K562 (cell line): ENCODE measurements at regions not wholly inside any gene's neighbourhood (a gene's known extent, or its start where the extent isn't known, plus 50 kb on each side); places are given as distances from the start of the nearest gene placed in this dataset.

Experiments used
- ATAC-seq: fragments of 200-7000 bp; cut with Tn5 transposase; 3 replicates; pipeline ENCODE4 v1.9.1; 2020; ENCODE audit warnings: moderate library complexity
- BruUV-seq: library from RNA; stranded (reverse); fragments of 400-500 nt; replicated peaks from 2 replicates; lab custom pipeline; 2021; lab: Mats Ljungman, UMichigan
- CTCF ChIA-PET: fragments of 300-600 bp; formaldehyde crosslinking; extraction: SDS; loops from one replicate; lab custom pipeline; 2021; ENCODE audit warnings: low intra/inter-chr PET ratio; lab: Yijun Ruan, JAX
- POLR2A ChIA-PET: fragments of 300-600, 350-650 bp; sonication (Branson Sonifier 250); formaldehyde crosslinking; extraction: SDS; loops from one replicate; lab custom pipeline; 2021; ENCODE audit warnings: antibody characterized with exemption, inconsistent platforms; lab: Yijun Ruan, JAX
- DNase-seq, 4 experiments: peaks; one replicate each; pipeline versions ENCODE4 v3.0.0 to v3.0.0-alpha.2; 2011 to 2018; ENCODE audit warnings: low spot score in 3 of 4, mixed read lengths in 3 of 4; ENCODE audit errors: extremely low read depth in 1 of 4
- FAIRE-seq: peaks from 2 replicates; lab custom pipeline; 2011; peaks lifted over from hg19 to GRCh38; lab: Jason Lieb, UNC
- H2AFZ ChIP-seq: 2 replicates; pipeline ENCODE4 v1.6.0; 2011; ENCODE audit warnings: low read depth, low read length, control low read depth, inconsistent platforms
- H3K27ac ChIP-seq: fragments of 200-600 bp; 3 replicates; pipeline ENCODE4 v1.8.0; 2011; ENCODE audit warnings: low read depth, mild to moderate bottlenecking, control low read depth, inconsistent platforms, low read length, moderate library complexity, mixed read lengths; ENCODE audit errors: extremely low read depth
- H3K27me3 ChIP-seq, 2 experiments: fragments of 300-600 bp in 1 of 2; 2 replicates in 1 of 2; 3 replicates in 1 of 2; pipeline versions ENCODE4 v1.6.0 to v1.8.0; 2011; ENCODE audit warnings: inconsistent platforms in 2 of 2, low read length in 2 of 2, mild to moderate bottlenecking in 1 of 2, mixed read lengths in 1 of 2, moderate library complexity in 1 of 2; ENCODE audit not compliant: control insufficient read depth in 2 of 2, insufficient read depth in 2 of 2
- H3K36me3 ChIP-seq: fragments of 300-600 bp; 3 replicates; pipeline ENCODE4 v1.8.0; 2011; ENCODE audit warnings: mild to moderate bottlenecking, low read length, inconsistent platforms; ENCODE audit not compliant: control insufficient read depth, insufficient read depth
- H3K4me1 ChIP-seq, 2 experiments: fragments of 200-600 bp in 1 of 2; replicated peaks in 1 of 2; 2 replicates in 1 of 2; 3 replicates in 1 of 2; pipeline versions ENCODE4 v1.5.1 to v1.8.0; 2011; ENCODE audit warnings: inconsistent platforms in 2 of 2, low read length in 2 of 2, mild to moderate bottlenecking in 1 of 2, mixed read lengths in 1 of 2, moderate library complexity in 1 of 2; ENCODE audit not compliant: control insufficient read depth in 2 of 2, insufficient read depth in 2 of 2
- H3K4me2 ChIP-seq: 2 replicates; pipeline ENCODE4 v1.6.1; 2011; ENCODE audit warnings: low read length, control low read depth, inconsistent platforms, mixed read lengths; ENCODE audit not compliant: insufficient read depth
- H3K4me3 ChIP-seq: fragments of 200-600 bp; sonication (generic), shearing (Covaris generic); 2 replicates; pipeline ENCODE4 v1.5.1; 2016; ENCODE audit warnings: control low read depth, inconsistent platforms
- H3K79me2 ChIP-seq: fragments of 200-600 bp; 3 replicates; pipeline ENCODE4 v1.8.0; 2011; ENCODE audit warnings: low read length, inconsistent platforms; ENCODE audit not compliant: control insufficient read depth, insufficient read depth
- H3K9ac ChIP-seq, 2 experiments: 2 replicates each; pipeline versions ENCODE4 v1.6.0 to v1.6.1; 2011; ENCODE audit warnings: low read depth in 2 of 2, low read length in 2 of 2, control low read depth in 1 of 2, inconsistent platforms in 1 of 2, mild to moderate bottlenecking in 1 of 2, mixed read lengths in 1 of 2; ENCODE audit not compliant: insufficient read depth in 1 of 2
- H3K9me1 ChIP-seq: one replicate; pipeline ENCODE4 v1.6.0; 2011; ENCODE audit warnings: inconsistent platforms, mild to moderate bottlenecking, low read length, moderate library complexity; ENCODE audit not compliant: control insufficient read depth, insufficient read depth
- H3K9me3 ChIP-seq: replicated peaks from 2 replicates; pipeline ENCODE4 v1.5.1; 2011; ENCODE audit warnings: low read depth, low read length, inconsistent platforms; ENCODE audit not compliant: control insufficient read depth, insufficient read depth
- H4K20me1 ChIP-seq: replicated peaks from 2 replicates; pipeline ENCODE4 v1.6.1; 2011; ENCODE audit warnings: low read length, inconsistent platforms, mixed read lengths; ENCODE audit not compliant: control insufficient read depth, insufficient read depth
- CHD7 ChIP-seq: fragments of 200-600 bp; sonication (generic); IDR thresholded peaks from one replicate; pipeline ENCODE4 v1.6.1; 2012; ENCODE audit warnings: mild to moderate bottlenecking, low read depth, low read length, inconsistent platforms
- FOXJ2 ChIP-seq: fragments of 200-800 bp; sonication (Bioruptor generic); IDR thresholded peaks from 2 replicates; pipeline ENCODE4 v1.6.1; 2016; ENCODE audit warnings: missing genetic modification characterization, missing compliant biosample characterization
- GABPA ChIP-seq: fragments of 200-800 bp; sonication (Bioruptor generic); conservative IDR thresholded peaks from 2 replicates; pipeline ENCODE4 v1.6.1; 2016; ENCODE audit warnings: low read depth, missing genetic modification characterization, missing compliant biosample characterization
- MNT ChIP-seq, 2 experiments: fragments of 450-650 bp; conservative IDR thresholded peaks; 2 replicates each; pipeline ENCODE4 v1.6.1; 2017; ENCODE audit warnings: mild to moderate bottlenecking in 2 of 2, moderate library complexity in 2 of 2
- RBM14 ChIP-seq: fragments of 200-400 bp; formaldehyde crosslinking; IDR thresholded peaks from 2 replicates; pipeline ENCODE4 v1.6.1; 2018; ENCODE audit warnings: low read depth, mild to moderate bottlenecking, low read length, moderate library complexity, borderline replicate concordance; ENCODE audit not compliant: insufficient read depth
- TEAD4 ChIP-seq, 2 experiments: sonication (generic) in 1 of 2; formaldehyde crosslinking in 1 of 2; IDR thresholded peaks; 2 replicates each; pipeline versions ENCODE4 v1.6.1 to v1.8.0; 2012 to 2022; ENCODE audit warnings: borderline replicate concordance in 1 of 2, inconsistent platforms in 1 of 2, low read length in 1 of 2, mild to moderate bottlenecking in 1 of 2, missing genetic modification reagents in 1 of 2
- ZNF586 ChIP-seq: fragments of 450-650 bp; formaldehyde crosslinking; conservative IDR thresholded peaks from 2 replicates; pipeline ENCODE4 v1.4.0; 2020; ENCODE audit warnings: mild to moderate bottlenecking, moderate library complexity
- whole genome bisulfite sequencing: fragments of 100-300 bp; shearing (Covaris generic); methylation state at CpG from one replicate; pipeline ENCODE4 v1.1.6; 2016; ENCODE audit warnings: low coverage, mixed read lengths; ENCODE audit not compliant: insufficient coverage; ENCODE audit errors: missing lambda C conversion rate; 5-methylcytosine and 5-hydroxymethylcytosine counted together
- in situ Hi-C: fragments of 300-500 bp; cut with MboI; formaldehyde crosslinking; loops from 4 replicates; pipeline ENCODE4 v1.15.0; 2018; ENCODE audit warnings: inconsistent platforms, mixed read lengths
- intact Hi-C: fragments of 100-400 bp; cut with micrococcal nuclease; formaldehyde crosslinking; loops from 2 replicates; pipeline ENCODE4 v1.14.2; 2022

DNA sequence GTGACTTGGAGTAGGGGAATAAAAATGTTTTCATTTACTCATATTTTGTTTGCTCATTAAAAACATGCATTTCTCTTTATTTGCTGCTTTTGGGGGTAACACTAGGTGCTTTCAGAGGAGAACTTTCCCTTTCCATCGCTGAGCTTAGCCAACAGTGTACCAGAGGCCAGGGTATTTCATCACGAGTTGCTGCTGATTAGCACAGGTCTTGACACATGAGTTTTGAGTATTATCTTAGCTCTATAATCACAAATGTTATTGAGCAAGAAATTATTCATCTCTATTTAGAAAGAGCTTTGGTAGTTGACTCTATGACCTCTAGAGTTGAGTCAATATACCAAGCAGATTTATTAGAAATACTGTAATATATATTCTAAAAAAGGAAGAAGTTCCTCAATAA lies 375.9 kb downstream of the NXPH1 start:
- Histone ChIP-seq H4K20me1 (no peaks in the 10 kb centered on the region), H3K79me2 (no peaks in the 10 kb centered on the region), H3K9ac (no peak overlapping the region), H3K9me1 (no peaks in the 10 kb centered on the region), H3K9me3 (no peaks in the 10 kb centered on the region), H3K36me3 (no peaks in the 10 kb centered on the region), H3K4me1 (no peaks in the 10 kb centered on the region), H3K27ac (no peak overlapping the region), H3K4me2 (no peak overlapping the region), H2AFZ (no peak overlapping the region), H3K27me3 (no peaks in the 10 kb centered on the region), H3K4me3 (no peak overlapping the region)
- 8% methylated on average over 2 of the region's 2 CpGs for WGBS
- TF ChIP-seq MNT (conservative IDR thresholded peaks at IDR 0.05) (no peak), TEAD4 (IDR thresholded peaks at IDR 0.05; ENCODE audit: low read length) (no peak), TEAD4 (CRISPR knock-in tag; IDR thresholded peaks at IDR 0.05; ENCODE audit: borderline replicate concordance) (no peak), FOXJ2 (no peak), GABPA (no peak), ZNF586 (CRISPR knock-in tag) (no peak), RBM14 (no peak), CHD7 (no peak)
- in situ Hi-C loops (no loop called here), intact Hi-C loops (no loop called here)
- ChIA-PET POLR2A (no interaction called here), CTCF (interaction anchor here (0.6 kb wide), 1 partner anchor 1662 kb away, joined by 4 read pairs; no protein-coding TSS in a partner anchor)
- no peak for DNase-seq
- FAIRE-seq = no peak
- BruUV-seq = no TSS peak
- no peak for ATAC-seq
